Neural progenitor cell (in vitro differentiated cells): ENCODE measurements at regions not wholly inside any gene's neighbourhood (a gene's known extent, or its start where the extent isn't known, plus 50 kb on each side); places are given as distances from the start of the nearest gene placed in this dataset.

Source experiments
- EZH2phosphoT487 ChIP-seq: fragments of 200-600 bp; sonication (generic); IDR thresholded peaks from 2 replicates; pipeline ENCODE4 v1.6.1; 2017; ENCODE audit warnings: antibody characterized with exemption
- TF ChIP-seq, protein P1 (sequence below): fragments of 200-600 bp; sonication (generic); IDR thresholded peaks from 2 replicates; pipeline ENCODE4 v1.5.1; 2017; ENCODE audit warnings: antibody characterized with exemption, mild to moderate bottlenecking

- no peak for TF ChIP-seq EZH2phosphoT487
- TF ChIP-seq, protein P1, sequence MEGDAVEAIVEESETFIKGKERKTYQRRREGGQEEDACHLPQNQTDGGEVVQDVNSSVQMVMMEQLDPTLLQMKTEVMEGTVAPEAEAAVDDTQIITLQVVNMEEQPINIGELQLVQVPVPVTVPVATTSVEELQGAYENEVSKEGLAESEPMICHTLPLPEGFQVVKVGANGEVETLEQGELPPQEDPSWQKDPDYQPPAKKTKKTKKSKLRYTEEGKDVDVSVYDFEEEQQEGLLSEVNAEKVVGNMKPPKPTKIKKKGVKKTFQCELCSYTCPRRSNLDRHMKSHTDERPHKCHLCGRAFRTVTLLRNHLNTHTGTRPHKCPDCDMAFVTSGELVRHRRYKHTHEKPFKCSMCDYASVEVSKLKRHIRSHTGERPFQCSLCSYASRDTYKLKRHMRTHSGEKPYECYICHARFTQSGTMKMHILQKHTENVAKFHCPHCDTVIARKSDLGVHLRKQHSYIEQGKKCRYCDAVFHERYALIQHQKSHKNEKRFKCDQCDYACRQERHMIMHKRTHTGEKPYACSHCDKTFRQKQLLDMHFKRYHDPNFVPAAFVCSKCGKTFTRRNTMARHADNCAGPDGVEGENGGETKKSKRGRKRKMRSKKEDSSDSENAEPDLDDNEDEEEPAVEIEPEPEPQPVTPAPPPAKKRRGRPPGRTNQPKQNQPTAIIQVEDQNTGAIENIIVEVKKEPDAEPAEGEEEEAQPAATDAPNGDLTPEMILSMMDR: no peak
These were observed 505.7 kb upstream of the MDFIC2 start for GRCh38 chr3:70818145-70818544.
